HG03460 (cell line): ENCODE measurements at regions not wholly inside any gene's neighbourhood (a gene's known extent, or its start where the extent isn't known, plus 50 kb on each side); places are given as distances from the start of the nearest gene placed in this dataset.

Experiments
- ATAC-seq: cut with Tn5 transposase; IDR thresholded peaks from one replicate; pipeline ENCODE4 v1.9.1; 2021; ENCODE audit not compliant: unreplicated experiment

DNA sequence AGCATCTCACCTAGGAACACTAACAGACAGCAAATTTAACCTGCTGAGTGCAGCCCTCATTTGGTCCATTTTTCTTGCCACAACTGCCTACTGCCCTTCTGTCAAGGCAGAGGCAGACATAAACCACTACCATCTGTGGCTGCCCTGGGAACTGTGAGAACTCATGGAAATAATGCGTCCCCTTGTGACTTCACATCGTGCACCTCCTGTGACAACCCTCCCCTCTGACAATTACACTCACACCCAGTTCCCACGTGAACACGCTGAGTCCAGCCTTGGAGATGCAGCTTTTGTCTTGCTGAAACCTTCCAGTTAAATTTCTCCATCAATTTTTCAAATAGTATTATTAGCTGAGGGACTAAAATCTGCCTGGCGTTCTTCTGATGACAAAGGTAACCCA lies 193.1 kb upstream of the KLF14 start:
- no peak for ATAC-seq

DNA sequence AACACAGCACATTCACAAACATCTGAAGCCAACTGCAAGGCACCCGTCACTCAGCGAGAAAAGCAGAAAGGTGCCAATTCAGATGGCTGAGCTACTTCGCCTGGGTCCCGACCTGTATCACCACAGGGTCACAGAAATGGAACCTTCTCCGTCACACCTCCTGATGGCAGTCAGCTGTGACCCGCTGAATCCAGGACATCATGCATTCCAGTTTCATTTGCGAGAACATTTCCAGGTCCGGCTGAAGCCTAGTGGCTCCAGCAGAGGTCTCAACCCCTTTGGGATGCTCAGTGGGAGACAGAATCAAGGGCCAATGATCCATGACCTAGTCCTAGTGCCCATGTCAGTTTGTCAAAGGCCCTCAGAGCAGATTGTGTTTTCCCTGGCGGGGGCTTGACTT lies 193.6 kb upstream of the KLF14 start:
- ATAC-seq: no peak

- ATAC-seq: no peak
These were observed 196.1 kb upstream of the KLF14 start for GRCh38 chr7:130929896-130930659.

GRCh38 chr7:130930681-130931080 lies 196.7 kb upstream of the KLF14 start:
- ATAC-seq: no peak

- ATAC-seq: no peak
These were observed 197.4 kb upstream of the KLF14 start for GRCh38 chr7:130931423-130931822.

DNA sequence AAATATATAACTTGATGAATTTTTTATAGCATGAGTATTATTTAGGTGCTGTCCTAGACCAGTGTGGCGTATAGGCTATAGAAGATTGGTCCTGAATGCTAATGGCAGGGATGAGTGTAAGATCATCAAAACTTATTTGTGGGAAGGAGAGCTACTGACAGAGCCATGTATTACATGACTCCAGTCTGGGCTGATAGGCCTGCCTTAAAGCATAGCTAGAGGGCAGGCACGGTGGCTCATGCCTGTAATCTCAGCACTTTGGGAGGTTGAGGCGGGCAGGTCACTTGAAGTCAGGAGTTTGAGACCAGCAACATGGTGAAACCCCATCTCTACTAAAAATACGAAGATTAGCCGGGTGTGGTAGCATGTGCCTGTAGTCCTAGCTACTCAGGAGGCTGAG lies 198.1 kb upstream of the KLF14 start:
- no peak for ATAC-seq

DNA sequence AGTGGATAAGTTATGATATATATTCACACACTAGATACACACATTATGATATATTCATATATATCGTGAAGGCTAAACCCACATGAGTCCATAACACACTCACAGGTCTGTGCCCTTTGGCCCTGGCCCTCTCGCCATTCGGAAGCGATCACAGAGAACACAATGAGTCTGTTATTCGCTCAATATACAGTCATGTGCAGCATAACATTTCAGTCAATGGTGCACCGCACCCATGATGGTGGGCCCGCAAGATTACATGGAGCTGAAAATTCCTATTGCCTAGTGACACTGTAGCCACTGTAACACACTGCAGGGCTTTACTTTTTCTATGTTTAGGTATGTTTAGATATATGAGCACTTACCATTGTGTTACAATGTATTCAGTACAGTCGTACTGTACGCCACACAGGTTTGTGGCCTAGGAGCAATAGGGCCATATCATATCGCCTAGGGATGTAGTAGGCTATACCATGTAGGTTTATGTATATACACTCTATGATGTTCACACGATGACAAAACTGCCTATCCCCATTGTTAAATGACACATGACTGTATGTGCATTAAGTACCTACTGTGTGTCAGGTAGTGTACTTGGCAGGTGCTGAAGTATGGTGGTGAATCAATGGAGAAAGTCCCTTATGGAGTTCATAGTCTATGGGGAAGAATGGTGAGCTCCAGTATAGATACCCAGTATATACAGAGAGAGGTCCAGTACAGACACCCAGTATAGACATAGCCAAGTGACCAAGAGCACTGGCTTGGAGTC lies 198.8 kb upstream of the KLF14 start:
- no peak for ATAC-seq

GRCh38 chr7:130933919-130934318 lies 199.9 kb upstream of the KLF14 start:
- no peak for ATAC-seq

DNA sequence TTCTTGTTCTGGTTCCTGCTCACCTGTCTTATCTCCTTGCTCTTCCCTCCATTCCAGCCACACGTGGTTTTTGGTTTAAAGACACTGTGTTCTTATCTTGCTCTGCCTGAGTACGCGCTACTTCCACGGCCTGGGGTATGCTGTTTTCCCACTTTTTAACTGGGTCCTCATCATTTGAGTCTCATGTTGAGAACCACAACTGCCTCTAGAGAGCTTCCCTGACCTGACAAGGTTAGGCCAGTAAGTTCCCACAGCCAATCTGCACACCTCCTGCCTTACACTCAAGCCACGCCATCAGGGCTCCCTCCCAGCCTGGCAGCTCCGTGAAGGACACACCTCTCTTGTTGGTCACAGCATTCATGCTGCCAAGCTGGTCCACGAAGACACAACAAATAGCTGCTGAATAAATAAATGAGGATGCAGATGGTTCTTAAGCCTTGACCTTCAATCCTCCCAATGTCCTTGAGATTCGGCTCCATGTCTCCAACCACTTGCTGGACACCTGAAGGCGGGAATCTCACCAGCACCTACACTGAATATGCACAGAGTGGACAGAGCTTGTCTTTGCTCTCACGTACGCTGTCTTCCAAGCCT lies 201.7 kb upstream of the KLF14 start:
- ATAC-seq: no peak

DNA sequence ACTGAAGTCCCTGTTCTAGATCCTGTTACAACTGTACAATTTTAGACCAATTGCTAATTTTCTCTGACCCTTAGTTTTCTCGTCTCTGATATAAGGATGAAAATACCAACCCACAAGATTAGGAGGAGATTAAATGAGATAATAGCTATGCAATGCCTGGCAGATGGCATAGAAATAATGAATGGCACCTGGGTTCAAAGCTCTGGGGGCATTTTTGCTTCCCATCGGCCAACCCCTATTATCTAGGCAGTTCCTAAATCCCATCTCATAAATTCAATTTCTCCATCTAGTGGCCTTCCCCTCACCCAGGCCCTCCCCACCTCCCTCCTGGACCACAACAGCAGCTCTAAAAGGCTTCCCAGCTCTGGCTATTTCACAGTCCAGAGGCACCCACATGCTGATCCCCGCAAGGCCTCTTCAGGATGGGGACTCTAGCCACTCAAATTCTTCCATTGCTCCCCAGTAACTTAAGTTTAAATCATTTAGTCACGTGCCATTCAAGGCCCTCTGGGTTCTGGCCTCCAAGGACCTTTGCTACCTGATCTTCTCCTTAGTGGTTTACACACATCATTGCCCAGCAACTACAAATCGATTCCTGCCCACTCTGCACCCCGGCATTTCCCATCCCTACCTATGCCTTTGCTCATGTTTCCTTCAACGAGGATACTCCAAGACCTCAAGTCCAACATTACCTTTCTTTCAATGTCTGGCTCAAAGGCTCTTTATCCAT lies 202.4 kb upstream of the KLF14 start:
- ATAC-seq: no peak

GRCh38 chr7:130937016-130937415 lies 203.0 kb upstream of the KLF14 start:
- ATAC-seq: no peak

GRCh38 chr7:130937830-130938229 lies 203.8 kb upstream of the KLF14 start:
- ATAC-seq: no peak

DNA sequence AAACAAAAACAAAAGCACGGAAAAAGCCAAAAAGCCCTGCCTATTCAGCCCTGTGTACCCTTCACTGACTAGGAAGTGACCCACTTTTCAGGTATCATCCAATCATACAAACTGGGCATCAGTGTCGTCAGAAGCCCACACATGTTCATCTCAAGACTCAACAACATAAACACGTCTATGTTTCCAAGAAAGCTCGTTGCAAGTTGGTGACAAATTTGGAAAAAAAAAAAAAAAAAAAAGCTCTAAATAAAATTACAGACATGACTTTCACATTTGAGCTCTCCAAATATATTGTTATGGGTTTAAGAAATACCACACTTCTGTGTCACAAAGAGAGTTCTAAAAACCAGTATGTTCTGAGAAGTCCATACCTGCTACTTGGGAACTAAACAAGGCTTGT lies 204.7 kb upstream of the KLF14 start:
- no peak for ATAC-seq

DNA sequence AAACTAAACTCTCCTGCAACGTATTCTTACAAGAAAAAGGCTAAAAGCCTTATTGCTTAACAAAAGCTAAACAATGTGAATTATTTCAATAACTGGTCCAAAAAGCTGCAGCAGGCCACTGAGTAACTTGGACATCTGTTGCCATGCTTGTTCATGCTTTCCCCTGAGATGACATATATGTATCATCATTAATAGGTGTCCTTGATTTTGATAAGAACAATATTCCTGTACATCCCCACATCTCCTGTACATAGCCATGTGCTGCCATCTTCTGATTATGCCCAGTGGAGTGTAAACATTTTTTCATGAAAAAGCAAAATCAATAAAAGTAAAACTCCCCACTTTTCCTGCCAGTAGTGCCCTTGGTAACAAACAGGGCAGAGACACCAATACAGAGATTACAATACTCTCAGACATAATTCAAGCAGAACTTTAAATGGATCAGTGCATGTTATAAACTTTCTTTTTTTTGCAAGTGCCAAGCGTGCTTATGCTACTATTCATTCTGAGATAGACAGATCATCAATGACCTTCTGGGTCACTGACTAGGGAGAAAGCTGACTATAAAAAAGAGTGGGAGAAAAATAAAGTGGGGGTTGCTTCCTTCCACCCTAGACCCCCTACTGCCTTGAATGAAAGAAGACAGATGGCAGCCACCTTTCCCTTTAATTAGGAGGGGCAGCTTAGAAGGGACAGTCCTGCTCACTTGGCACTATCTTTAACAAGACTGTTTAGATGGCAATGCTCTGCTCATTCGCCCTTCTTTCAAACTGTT lies 205.5 kb upstream of the KLF14 start:
- ATAC-seq: no peak

DNA sequence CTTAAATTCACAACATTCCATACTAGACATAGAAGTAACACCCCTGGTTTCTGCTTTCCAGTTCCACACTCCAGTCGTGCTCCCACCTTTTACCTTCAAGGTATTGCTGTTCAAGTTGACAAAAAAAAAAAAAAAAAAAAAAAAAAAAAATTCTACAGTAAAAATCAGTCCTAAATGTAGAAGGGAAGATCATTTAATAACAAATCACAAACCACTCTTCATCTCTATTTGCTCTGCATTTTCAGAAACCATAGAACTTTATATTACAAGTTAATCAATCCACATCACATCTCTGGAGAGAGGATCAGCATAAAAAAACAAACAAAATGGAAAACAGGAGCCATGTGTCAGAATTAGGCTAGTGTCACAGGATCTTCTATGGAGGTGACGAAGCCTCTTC lies 206.3 kb upstream of the KLF14 start:
- no peak for ATAC-seq

DNA sequence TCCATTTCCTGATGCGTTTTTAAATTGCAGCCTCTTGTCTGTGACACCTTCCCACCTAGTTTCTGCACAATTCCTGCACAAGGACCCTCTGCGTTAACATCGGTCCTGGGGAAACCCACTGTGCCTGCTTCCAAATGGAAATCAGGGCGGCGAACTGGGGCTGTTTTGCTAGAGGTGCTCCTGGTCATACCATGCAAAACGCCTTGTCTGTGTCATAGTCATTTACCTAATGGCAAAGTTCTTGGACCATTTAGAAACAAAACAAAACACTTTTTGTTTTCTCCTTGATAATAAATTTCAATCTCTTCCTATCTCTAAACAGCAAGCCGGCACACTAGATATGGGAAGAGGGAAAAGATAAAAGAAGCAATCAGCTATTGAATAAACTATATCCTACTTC lies 206.9 kb upstream of the KLF14 start:
- no peak for ATAC-seq

DNA sequence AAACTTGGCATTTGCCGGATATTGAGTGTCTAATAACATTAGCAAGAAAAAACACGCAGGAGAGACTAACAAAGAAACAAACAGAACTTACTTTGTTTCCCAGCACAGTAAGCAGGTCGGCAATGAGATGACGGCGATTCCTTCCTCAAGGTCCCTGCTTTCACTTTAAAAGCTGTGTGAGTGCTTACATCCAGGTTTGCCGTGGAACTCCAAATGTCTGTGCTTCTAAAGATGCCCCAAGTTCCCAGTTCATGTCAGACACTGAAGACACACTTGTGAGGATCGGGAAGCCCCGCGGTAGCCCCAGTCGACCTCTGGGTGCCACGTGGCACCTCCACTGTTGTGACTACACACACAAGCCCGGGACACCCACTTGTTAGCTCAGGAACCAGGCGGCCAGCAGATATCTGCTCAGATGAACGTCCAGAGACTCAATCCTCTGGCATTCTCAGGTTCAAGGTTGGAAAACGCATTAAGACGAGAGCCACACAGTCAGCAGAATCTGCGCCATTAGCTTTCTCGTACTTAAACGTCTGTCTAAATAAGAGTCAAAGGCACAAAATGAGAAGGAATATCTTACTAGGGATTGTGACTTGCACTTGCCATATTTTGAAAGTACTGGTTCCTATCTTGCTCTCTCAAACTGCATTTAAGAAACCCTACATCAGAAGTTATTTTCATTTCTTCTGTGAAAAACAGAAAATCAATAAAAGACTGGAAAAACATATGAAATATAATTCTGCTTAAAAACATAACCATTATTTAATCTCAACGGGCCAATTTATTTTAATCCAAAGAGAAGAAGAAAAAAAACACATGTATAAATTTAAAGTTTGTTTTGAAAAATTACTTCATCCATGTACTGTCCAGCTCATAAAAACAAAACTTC lies 207.6 kb upstream of the KLF14 start:
- ATAC-seq: no peak

DNA sequence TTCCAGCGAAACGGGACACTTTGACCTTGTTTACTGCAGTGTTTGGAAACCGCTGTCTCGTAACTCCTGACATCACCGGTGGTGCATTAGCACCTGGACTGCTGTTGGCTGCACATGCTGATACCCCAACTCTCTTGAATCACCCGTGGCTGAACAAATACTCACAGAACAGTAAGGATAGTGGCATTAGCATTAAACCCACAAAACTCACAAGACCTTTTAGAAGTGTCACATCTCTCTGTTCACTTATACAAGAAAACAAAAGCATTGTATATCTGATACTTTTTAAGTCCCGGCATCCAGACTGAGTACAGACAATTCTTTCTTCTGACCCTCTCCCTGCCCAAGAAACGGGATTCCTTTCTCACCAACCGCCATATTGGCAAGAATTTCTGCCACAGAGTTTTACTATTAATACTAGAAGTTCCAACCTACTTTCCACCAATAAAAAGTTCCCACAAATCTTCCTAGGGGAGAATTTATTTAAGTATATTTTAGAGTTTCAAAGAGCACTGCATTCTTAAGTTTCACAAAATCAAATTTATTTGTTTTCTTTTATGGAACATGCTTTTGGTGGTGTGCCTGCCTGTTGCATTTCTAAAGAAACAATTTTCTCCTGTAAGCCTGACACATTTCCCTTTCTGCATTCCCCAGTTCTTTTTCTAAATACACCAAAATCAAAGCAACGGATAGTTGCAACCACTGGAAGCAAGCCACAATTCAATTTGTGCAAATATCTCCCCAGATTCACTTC lies 208.4 kb upstream of the KLF14 start:
- no peak for ATAC-seq

DNA sequence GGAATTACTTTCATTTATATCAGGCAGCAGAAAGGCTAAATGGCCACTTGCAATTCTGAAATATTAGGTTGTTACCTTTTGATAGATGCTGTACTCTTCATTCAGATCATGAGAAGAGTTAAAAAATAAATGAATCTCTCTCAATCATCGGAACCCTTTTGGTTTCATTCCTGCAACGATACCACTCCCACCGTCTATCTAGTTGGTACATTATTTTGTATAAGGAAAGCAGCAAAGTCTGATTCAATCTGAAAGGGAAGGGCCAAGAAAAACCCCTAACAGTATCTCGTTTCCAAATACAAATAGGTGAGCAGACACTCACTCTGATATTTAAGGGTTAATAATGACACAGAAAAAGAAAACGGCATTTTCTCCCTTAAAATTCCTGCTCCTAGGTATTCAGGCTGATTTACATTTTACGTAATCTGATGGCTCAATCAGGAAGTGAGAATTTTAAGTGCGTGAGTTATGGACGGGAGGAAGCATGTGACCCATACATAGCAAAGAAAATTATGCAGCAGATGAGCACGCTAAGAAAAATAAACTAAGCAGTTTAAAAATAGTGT lies 209.4 kb upstream of the KLF14 start:
- ATAC-seq: no peak
